ENCODE measurements at regions not wholly inside any gene's neighbourhood (a gene's known extent, or its start where the extent isn't known, plus 50 kb on each side); places are given as distances from the start of the nearest gene placed in this dataset.

- no peak for DNase-seq (ENCODE audit: low spot score)
These were observed 358.5 kb upstream of the DSEL start for GRCh38 chr18:67875060-67875459.

- DNase-seq (ENCODE audit: low spot score), result no peak
These were observed 348.9 kb upstream of the DSEL start for GRCh38 chr18:67865400-67865799.

DNA sequence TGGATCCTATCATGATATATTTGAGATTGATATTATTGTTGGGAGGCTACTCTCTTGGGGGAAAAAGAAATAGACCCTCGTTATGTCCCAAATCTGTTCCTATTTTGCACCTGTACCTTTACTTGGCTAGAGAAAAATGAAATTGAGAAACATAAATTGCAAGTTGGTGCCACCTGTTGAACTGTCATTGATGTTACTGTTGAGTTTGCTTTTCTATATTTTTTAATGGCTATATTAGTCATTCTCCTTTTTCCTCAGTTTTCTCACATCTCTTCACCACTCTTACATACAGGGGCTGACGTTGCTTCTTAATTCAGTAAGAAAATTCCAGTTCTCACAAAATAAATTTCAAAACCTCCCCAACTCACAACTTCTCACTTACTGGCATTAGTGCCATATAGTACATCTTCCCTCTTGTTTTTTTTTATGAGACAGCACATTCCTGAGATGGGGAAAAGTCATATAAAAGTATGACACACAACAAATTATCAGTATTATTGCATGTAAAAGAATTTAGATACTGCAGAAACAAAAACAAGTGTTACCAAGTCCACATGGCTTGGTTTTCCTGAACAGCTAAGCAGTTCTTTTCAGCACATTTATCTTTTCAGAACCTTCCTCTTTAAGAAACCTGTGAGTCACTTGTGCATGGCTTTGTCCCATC, 348.3 kb upstream of the DSEL start:
- DNase-seq (ENCODE audit: low spot score), result no peak

GRCh38 chr18:67862069-67862468, 345.5 kb upstream of the DSEL start:
- DNase-seq (ENCODE audit: low spot score), result no peak

DNA sequence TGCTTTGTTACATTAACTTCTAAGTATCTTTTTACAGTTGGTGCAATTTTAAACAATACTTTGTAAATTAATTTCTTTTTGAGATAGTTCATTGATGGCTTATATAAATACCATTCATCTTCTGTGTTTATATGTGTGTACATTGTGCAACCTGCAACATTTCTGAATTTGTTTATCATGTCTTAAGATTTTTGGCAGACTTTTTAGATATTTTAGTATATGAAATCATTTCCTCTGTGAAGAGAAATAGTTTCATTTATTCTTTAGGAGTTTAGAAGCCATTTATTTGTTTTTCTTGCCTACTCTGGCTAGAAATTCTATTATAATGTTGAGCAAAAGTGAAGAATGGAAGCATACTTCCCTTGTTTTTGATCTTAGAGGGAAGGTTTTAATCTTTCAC, 337.8 kb upstream of the DSEL start:
- DNase-seq (ENCODE audit: low spot score), result no peak

GRCh38 chr18:67846422-67847098, 330.0 kb upstream of the DSEL start:
- no peak for DNase-seq (ENCODE audit: low spot score)

- DNase-seq (ENCODE audit: low spot score), result peak; percentile 29
These were observed 328.5 kb upstream of the DSEL start for GRCh38 chr18:67845035-67845434.

DNA sequence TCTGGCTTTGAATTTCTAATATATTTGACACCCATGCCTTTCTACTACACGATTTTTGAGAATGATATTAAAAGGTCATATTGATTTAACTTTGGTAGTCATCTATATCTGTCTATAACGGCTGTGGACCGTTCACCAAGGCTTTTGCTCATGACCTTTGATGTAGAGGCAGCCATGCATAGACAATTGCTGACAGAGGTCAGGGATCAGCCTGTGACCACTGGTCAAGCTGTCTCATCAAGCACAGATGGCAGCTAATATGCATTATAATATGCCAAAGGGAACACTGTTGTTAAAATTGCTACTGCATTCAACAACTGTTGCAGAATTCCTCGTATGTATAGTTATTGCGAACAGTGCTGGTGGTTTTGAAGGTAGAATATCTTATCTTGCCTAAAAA, 323.9 kb upstream of the DSEL start:
- no peak for DNase-seq (ENCODE audit: low spot score)

- no peak for DNase-seq (ENCODE audit: low spot score)
These were observed 301.9 kb upstream of the DSEL start for GRCh38 chr18:67818432-67818831.

DNA sequence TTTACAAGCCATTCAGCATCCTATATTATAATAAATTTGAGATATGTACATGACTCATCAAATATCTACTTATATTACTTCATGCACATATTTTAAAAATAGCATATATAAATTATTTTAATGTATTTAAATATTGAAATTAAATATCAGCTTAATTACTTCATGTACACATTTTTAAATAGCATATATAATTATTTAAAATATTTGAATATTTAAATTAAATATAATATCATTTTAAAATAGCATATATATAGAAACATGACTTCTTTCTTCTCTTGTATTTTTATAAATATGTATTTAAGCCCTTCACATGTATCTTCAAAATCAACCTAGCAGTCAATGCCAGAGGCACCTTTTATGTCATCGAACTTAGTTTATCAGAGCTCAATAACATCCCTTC, 298.8 kb upstream of the DSEL start:
- DNase-seq (ENCODE audit: low spot score), result no peak

- DNase-seq (ENCODE audit: low spot score), result no peak
These were observed 297.0 kb upstream of the DSEL start for GRCh38 chr18:67813380-67814028.

GRCh38 chr18:67805261-67805660, 288.7 kb upstream of the DSEL start:
- DNase-seq (ENCODE audit: low spot score), result no peak

GRCh38 chr18:67794521-67794920, 278.0 kb upstream of the DSEL start:
- DNase-seq (ENCODE audit: low spot score), result no peak

DNA sequence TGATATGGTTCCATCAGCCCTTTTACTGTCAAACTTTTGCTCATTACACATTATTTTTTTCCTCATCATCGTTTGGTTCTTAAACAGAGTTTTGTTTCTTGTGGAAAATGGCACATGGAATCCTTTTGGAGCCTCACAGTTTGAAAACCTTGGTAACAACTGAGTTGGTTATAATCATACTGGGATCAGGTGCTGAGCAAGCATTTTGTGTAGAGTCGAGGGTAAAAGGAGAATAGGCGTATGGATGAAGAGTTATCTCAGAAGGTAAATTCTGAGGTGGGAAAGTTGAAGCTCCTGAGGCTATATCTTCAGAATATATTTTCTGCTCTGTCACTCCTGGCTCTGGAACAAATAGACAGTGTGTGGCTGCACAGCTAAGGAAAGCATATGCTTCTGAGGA, 274.0 kb upstream of the DSEL start:
- DNase-seq (ENCODE audit: low spot score), result no peak

GRCh38 chr18:67789165-67789545, 272.6 kb upstream of the DSEL start:
- DNase-seq (ENCODE audit: low spot score), result no peak

GRCh38 chr18:67788310-67789164, 272.0 kb upstream of the DSEL start:
- no peak for DNase-seq (ENCODE audit: low spot score)

GRCh38 chr18:67783196-67783946, 266.9 kb upstream of the DSEL start:
- DNase-seq (ENCODE audit: low spot score), result peak; percentile 82

DNA sequence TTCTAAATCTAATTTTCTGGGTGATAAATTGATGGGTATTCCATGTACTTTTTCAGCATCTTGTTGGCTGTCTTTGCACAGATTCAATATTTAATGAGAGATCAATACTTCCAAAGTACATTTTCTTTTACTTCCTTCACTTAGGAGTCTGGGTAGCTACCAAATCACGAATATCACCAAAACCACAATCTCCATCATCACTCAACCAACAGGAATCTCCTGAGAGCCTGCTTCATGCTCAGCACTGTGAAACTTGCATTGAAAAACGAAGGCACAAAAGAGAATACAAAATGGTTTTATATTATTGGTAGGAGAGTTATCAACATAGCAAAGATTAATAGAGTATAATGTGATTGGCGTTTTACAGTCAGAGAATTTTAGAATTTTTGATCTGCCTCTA, 261.5 kb upstream of the DSEL start:
- DNase-seq (ENCODE audit: low spot score), result no peak

DNA sequence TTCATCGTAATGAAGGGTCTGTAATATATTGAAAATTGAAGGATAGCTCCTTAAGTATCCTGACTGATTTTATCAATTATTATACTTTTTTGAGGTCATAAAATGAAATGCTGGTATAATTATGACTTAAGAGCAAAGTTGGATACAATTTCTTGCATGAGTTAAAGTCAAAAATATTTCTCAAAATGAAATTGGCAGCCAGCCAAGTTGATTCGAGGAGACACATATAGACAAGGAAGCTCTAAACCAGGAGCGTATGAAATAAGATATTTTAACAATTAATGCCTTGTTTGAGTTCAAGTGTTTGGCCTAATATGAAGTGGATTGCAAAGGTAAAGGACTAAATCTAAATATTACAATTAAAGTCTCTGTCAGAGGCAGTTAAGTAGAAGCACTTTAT, 260.4 kb upstream of the DSEL start:
- no peak for DNase-seq (ENCODE audit: low spot score)

- DNase-seq (ENCODE audit: low spot score), result no peak
These were observed 254.8 kb upstream of the DSEL start for GRCh38 chr18:67771271-67771670.

GRCh38 chr18:67770520-67770919, 254.0 kb upstream of the DSEL start:
- DNase-seq (ENCODE audit: low spot score), result no peak

DNA sequence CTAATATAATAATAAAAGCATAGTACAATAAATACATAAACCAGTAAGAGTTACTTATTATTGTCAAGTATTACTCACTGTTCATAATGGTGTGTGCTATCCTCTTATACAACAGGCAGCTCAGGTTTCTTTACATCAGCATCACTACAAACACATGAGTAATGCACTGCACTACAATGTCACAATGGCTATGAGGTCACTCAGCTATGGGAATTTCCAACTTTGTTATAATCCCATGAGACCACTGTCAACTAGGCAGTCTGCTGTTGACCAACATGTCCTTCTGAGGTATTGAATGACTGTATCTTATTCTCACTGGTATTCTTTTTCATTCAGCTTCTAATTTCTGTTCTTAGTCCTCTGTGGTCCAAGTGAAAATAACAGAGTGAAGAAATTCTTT, 250.4 kb upstream of the DSEL start:
- DNase-seq (ENCODE audit: low spot score), result peak; percentile 80

All from H4 (cell line).